ENCODE measurements at regions not wholly inside any gene's neighbourhood (a gene's known extent, or its start where the extent isn't known, plus 50 kb on each side); places are given as distances from the start of the nearest gene placed in this dataset.

DNA sequence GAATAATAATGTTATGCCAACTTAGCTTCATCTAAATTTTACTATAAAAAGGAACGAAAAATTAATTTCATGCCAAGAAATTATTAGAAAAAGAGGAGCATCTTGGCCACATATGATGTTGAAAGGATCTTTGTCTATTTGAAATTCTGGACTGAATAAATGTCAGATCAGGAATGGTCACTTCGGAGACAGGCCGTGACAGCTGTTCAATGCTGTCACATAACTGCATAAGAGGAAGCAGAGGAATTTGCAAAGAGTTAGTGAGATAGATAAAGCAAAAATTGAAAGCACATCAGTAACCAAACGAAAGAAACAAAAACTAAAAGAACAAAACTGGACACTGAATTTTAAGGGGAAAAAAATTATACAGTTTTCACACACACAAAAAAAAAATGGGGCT lies 100.9 kb downstream of the GASK1B start:
- no peak overlapping the region for H3K4me3 ChIP-seq (ENCODE audit: low read depth, low read length)
- WGBS, result 89% methylated on average over 4 of the region's 4 CpGs
- no peak for DNase-seq (ENCODE audit: extremely low spot score)
- H3K4me1 ChIP-seq (ENCODE audit: insufficient read depth), result no peaks in the 10 kb centered on the region
- no peak overlapping the region for H3K27ac ChIP-seq (ENCODE audit: low read depth)
- H3K36me3 ChIP-seq (ENCODE audit: insufficient read depth), result no peaks in the 10 kb centered on the region

- no peaks in the 10 kb centered on the region for H3K4me1 ChIP-seq (ENCODE audit: insufficient read depth)
- no peak overlapping the region for H3K27ac ChIP-seq (ENCODE audit: low read depth)
- no peak overlapping the region for H3K4me3 ChIP-seq (ENCODE audit: low read depth, low read length)
- H3K36me3 ChIP-seq (ENCODE audit: insufficient read depth), result no peaks in the 10 kb centered on the region
- whole genome bisulfite sequencing, result 51% methylated on average over 1 of the region's 1 CpG
- DNase-seq (ENCODE audit: extremely low spot score), result no peak
Observed at GRCh38 chr4:158068068-158068467, 104.8 kb downstream of the GASK1B start.

DNA sequence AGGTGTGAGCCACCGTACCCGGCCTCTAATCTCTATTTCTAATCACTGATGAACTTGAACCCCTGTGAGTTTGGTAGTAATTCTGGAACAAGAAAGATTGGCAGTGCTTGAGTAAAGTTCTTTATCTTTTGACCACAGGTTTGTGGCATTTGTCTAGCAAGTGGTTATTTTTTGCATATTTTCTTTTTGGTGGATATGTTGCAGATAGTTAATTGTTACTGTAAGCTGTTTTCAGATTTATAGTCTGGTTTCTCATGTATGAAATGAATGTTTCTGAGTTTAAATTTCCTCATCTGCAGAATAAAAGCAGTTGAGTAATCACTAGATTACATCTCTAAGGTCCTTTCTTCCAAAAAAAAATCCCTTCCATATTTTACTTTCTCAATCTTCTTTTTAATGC lies 105.2 kb downstream of the GASK1B start:
- 84% methylated on average over 2 of the region's 2 CpGs for WGBS
- Histone ChIP-seq H3K4me1 (ENCODE audit: insufficient read depth) (no peaks in the 10 kb centered on the region), H3K4me3 (ENCODE audit: low read depth, low read length) (no peak overlapping the region), H3K36me3 (ENCODE audit: insufficient read depth) (no peaks in the 10 kb centered on the region), H3K27ac (ENCODE audit: low read depth) (no peak overlapping the region)
- DNase-seq (ENCODE audit: extremely low spot score), result no peak

DNA sequence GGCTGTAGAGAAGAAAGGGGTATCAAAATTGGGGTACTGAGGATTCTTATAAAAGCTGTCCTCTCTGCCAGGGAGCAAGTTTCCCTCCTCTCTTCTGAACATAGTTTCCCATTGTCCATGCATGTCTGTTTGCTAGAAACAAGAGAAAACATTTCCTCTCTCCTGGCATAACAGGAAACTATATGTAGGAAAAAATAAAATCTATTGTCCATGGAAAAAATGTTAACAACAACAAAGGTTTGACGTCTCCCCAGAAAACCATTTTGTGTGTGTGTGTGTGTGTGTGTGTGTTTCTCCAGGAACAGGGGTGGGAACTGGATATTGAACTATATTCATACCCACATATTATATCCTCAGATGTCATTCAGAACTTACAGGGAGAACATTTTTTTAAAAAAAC lies 107.2 kb downstream of the GASK1B start:
- no peak overlapping the region for H3K4me3 ChIP-seq (ENCODE audit: low read depth, low read length)
- H3K36me3 ChIP-seq (ENCODE audit: insufficient read depth), result no peaks in the 10 kb centered on the region
- H3K4me1 ChIP-seq (ENCODE audit: insufficient read depth), result no peaks in the 10 kb centered on the region
- WGBS, result 84% methylated on average over 1 of the region's 1 CpG
- no peak overlapping the region for H3K27ac ChIP-seq (ENCODE audit: low read depth)
- DNase-seq (ENCODE audit: extremely low spot score), result no peak

DNA sequence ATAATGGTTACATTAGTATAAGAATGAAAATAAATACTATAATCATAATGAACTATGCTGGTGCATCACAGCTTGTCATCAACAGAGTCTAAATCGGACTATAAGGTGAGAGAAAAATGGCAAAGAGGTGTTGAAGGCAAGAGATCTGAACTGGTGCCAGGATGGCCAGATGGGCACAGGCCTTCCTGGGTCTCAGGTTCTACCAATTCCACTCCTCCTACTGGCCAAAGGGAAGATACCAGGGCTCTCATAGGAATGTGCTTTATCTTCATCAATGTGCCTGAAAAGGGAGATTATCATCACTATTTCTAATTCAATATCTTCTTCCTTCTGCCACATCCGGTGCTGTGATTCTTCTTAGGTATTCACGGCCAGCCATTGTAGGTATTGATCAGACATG lies 107.6 kb downstream of the GASK1B start:
- H3K27ac ChIP-seq (ENCODE audit: low read depth), result no peak overlapping the region

DNA sequence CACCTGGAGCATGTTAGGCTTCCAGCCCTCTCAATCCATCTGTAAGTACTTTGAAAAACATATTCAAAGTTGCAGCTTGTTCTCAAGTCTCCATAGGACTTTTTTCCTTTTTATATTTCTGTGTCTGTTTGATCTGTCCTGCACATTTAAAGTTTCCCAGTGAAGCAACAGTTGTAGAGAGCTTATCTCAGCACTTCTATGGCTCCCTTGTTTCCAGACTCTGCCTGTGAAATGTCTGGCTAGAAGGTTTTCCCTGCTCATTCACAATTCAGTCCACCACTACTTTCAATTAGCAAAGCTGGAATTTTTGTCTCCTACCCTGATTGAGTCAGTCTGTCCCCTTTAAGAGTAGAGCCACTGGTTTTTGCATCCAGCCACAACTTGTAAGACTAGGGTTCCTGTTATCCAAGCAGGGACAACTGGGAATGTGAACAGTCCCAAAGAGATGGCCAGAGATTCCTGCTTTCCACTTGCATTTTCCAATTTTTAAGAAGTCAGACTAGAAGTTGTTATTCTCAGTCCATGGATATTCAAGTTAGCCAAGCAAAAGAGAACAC lies 116.1 kb downstream of the GASK1B start:
- H3K4me3 ChIP-seq (ENCODE audit: low read depth, low read length), result no peak overlapping the region
- no peak for DNase-seq (ENCODE audit: extremely low spot score)
- no peaks in the 10 kb centered on the region for H3K4me1 ChIP-seq (ENCODE audit: insufficient read depth)
- no peaks in the 10 kb centered on the region for H3K36me3 ChIP-seq (ENCODE audit: insufficient read depth)
- no peak overlapping the region for H3K27ac ChIP-seq (ENCODE audit: low read depth)

More for the DNA sequence above, 107.6 kb downstream of the GASK1B start:
- Histone ChIP-seq H3K4me3 (ENCODE audit: low read depth, low read length) (no peak overlapping the region), H3K36me3 (ENCODE audit: insufficient read depth) (no peaks in the 10 kb centered on the region), H3K4me1 (ENCODE audit: insufficient read depth) (no peaks in the 10 kb centered on the region)
- WGBS, result 73% methylated on average over 3 of the region's 3 CpGs
- no peak for DNase-seq (ENCODE audit: extremely low spot score)

- WGBS, result 86% methylated on average over 1 of the region's 1 CpG
- H3K27ac ChIP-seq (ENCODE audit: low read depth), result no peak overlapping the region
- no peaks in the 10 kb centered on the region for H3K4me1 ChIP-seq (ENCODE audit: insufficient read depth)
Observed at GRCh38 chr4:158055668-158056067, 117.2 kb downstream of the GASK1B start.

DNA sequence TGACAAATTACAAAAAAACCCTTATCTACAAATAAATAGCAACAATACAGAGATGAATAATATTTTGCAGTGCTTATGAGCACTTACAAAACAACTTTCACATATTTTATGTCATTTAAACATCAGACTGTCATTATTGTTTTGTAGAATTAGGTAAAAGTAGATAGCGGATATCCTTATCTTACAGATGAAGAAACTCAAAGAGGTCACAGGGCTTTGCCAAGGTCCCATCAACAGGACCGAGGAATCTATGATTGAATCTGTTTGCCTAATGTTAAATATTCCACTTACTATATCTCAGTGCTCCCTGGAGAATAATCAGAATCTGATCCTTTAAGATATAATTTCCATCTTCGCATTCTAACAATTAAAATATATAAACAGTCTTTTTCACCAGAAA lies 119.0 kb downstream of the GASK1B start:
- no peak overlapping the region for H3K27ac ChIP-seq (ENCODE audit: low read depth)
- 85% methylated on average over 3 of the region's 3 CpGs for WGBS
- no peak overlapping the region for H3K4me3 ChIP-seq (ENCODE audit: low read depth, low read length)
- no peaks in the 10 kb centered on the region for H3K4me1 ChIP-seq (ENCODE audit: insufficient read depth)
- H3K36me3 ChIP-seq (ENCODE audit: insufficient read depth), result no peaks in the 10 kb centered on the region
- no peak for DNase-seq (ENCODE audit: extremely low spot score)

More at GRCh38 chr4:158055668-158056067, 117.2 kb downstream of the GASK1B start:
- DNase-seq (ENCODE audit: extremely low spot score), result no peak
- Histone ChIP-seq H3K36me3 (ENCODE audit: insufficient read depth) (no peaks in the 10 kb centered on the region), H3K4me3 (ENCODE audit: low read depth, low read length) (no peak overlapping the region)

- Histone ChIP-seq H3K36me3 (ENCODE audit: insufficient read depth) (no peaks in the 10 kb centered on the region), H3K4me1 (ENCODE audit: insufficient read depth) (no peaks in the 10 kb centered on the region), H3K4me3 (ENCODE audit: low read depth, low read length) (no peak overlapping the region), H3K27ac (ENCODE audit: low read depth) (no peak overlapping the region)
- no peak for DNase-seq (ENCODE audit: extremely low spot score)
Observed at GRCh38 chr4:158053086-158053485, 119.7 kb downstream of the GASK1B start.

DNA sequence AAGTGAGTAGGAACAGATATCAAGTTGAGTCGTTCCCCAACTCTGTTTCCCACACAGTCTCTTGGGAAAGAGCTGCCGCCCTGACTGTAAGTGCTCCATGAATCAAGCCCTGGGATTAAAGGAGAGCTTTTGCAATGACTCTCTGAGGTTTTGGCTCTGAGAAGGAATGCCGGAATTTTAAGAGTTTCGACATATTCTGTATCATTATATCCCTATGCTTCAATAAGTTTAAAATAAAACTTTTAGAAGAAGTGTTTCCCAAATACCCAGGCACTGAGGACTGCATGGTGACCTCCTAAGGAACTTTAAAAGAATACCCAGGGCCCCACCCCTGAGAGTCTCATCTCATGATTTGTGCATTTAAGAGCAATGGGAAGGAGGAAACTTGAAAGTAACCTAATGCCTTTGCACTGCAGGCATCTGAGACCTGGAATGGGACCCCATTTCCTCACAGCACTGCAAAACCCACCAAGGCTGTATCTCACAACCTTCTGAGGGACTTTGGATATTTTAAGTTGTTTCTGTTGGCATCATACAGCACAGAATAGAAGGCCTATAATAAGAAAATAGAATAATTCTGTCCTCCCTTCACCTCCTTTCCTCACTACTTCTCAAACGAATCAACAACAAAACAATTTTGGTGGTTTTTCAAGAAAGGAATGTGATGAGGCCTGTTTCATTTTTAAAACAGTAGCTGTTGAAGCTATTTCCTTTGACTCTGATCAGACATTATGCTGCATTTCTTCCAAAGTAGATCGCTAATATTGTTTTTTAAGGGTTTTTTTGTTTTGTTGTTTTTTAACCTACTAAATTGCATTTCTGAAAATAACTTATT lies 121.2 kb downstream of the GASK1B start:
- WGBS, result 60% methylated on average over 6 of the region's 6 CpGs
- Histone ChIP-seq H3K4me3 (ENCODE audit: low read depth, low read length) (no peak overlapping the region), H3K4me1 (ENCODE audit: insufficient read depth) (no peaks in the 10 kb centered on the region), H3K36me3 (ENCODE audit: insufficient read depth) (no peaks in the 10 kb centered on the region), H3K27ac (ENCODE audit: low read depth) (no peak overlapping the region)
- DNase-seq (ENCODE audit: extremely low spot score), result no peak

GRCh38 chr4:158050942-158051341 lies 121.9 kb downstream of the GASK1B start:
- Histone ChIP-seq H3K4me3 (ENCODE audit: low read depth, low read length) (no peak overlapping the region), H3K27ac (ENCODE audit: low read depth) (no peak overlapping the region), H3K36me3 (ENCODE audit: insufficient read depth) (no peaks in the 10 kb centered on the region), H3K4me1 (ENCODE audit: insufficient read depth) (no peaks in the 10 kb centered on the region)
- 60% methylated on average over 2 of the region's 2 CpGs for WGBS
- no peak for DNase-seq (ENCODE audit: extremely low spot score)

DNA sequence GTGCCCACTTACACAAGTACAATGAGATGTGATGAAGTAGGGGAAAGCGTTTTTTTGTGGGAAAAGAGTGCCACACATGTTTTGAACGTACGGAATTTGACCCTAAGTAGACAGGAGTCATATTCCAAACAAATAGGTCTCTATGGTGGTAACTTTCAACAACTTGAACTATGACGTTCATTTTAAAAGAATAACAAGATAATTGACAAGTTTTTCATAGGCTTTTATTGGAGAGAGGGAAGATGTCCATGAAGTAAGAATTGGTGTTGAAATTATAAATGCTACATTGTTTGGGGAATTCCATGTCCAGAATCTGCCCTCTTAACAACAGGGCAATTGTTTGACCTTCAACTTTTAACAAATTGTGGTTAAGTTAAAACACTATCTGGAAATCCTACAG lies 126.5 kb downstream of the GASK1B start:
- H3K27ac ChIP-seq (ENCODE audit: low read depth), result no peak overlapping the region

DNA sequence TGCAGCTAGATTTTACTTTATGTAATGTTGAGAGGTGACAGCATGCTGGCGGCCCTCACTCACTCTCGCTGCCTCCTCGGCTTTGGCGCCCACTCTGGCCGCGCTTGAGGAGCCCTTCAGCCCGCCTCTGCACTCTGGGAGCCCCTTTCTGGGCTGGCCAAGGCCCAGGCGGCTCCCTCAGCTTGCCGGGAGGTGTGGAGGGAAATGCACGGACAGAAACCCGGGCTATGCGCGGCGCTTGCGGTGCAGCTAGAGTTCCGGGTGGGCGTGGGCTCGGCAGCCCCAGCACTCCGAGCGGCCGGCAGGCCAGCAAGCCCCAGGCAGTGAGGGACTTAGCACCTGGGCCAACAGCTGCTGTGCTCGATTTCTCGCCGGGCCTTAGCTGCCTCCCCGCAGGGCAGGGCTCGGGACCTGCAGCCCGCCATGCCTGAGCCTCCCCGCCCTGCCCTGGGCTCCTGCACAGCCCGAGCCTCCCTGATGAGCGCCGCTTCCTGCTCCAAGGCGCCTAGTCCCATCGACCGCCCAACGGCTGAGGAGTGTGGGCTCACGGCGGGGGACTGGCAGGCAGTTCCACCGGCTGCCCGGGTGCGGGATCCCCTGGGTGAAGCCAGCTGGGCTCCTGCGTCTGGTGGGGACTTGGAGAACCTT lies 128.7 kb downstream of the GASK1B start:
- 97% methylated on average over 41 of the region's 41 CpGs for WGBS
- no peak overlapping the region for H3K4me3 ChIP-seq (ENCODE audit: low read depth, low read length)
- no peaks in the 10 kb centered on the region for H3K4me1 ChIP-seq (ENCODE audit: insufficient read depth)
- H3K27ac ChIP-seq (ENCODE audit: low read depth), result no peak overlapping the region
- H3K36me3 ChIP-seq (ENCODE audit: insufficient read depth), result no peaks in the 10 kb centered on the region
- DNase-seq (ENCODE audit: extremely low spot score), result no peak

More for the DNA sequence above, 126.5 kb downstream of the GASK1B start:
- 80% methylated on average over 4 of the region's 4 CpGs for WGBS
- no peaks in the 10 kb centered on the region for H3K36me3 ChIP-seq (ENCODE audit: insufficient read depth)
- no peak for DNase-seq (ENCODE audit: extremely low spot score)
- H3K4me1 ChIP-seq (ENCODE audit: insufficient read depth), result no peaks in the 10 kb centered on the region
- no peak overlapping the region for H3K4me3 ChIP-seq (ENCODE audit: low read depth, low read length)

GRCh38 chr4:158042591-158043030 lies 130.2 kb downstream of the GASK1B start:
- Histone ChIP-seq H3K4me3 (ENCODE audit: low read depth, low read length) (no peak overlapping the region), H3K36me3 (ENCODE audit: insufficient read depth) (no peaks in the 10 kb centered on the region), H3K4me1 (ENCODE audit: insufficient read depth) (no peaks in the 10 kb centered on the region), H3K27ac (ENCODE audit: low read depth) (no peak overlapping the region)
- DNase-seq (ENCODE audit: extremely low spot score), result no peak

All from urinary bladder (tissue), 3 donors.